B cell (primary cell): ENCODE measurements at regions not wholly inside any gene's neighbourhood (a gene's known extent, or its start where the extent isn't known, plus 50 kb on each side); places are given as distances from the start of the nearest gene placed in this dataset.

ENCODE experiments used
- EZH2 ChIP-seq: IDR thresholded peaks from 2 replicates; pipeline ENCODE4 v1.6.1; 2012; ENCODE audit warnings: borderline replicate concordance, low read depth, mild to moderate bottlenecking, moderate library complexity, low read length; ENCODE audit not compliant: insufficient read depth, poor library complexity, severe bottlenecking
- TF ChIP-seq, protein P1 (sequence below): fragments of 200-600 bp; IDR thresholded peaks from one replicate; pipeline ENCODE4 v1.8.0; 2022; ENCODE audit warnings: antibody characterized with exemption, mild to moderate bottlenecking

DNA sequence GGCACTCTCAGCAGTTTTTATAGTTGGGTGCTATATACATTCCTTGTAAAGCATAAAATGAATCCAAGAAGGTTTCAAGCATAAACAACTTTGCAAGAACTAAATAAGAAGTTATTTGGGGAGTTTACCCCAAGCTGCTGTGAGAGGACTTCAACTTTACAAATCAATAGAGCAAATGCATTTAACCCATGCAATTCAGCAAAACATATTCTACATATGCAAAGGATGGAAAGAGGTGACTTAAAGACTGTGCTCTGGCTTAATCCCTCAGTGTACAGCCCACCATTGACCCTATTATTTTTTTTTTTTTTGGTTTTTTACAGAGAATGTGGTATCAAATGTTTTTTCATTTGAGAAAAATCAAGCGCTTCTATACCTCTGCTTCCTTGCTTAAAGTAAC, 736.5 kb downstream of the CETN3 start:
- TF ChIP-seq, protein P1, sequence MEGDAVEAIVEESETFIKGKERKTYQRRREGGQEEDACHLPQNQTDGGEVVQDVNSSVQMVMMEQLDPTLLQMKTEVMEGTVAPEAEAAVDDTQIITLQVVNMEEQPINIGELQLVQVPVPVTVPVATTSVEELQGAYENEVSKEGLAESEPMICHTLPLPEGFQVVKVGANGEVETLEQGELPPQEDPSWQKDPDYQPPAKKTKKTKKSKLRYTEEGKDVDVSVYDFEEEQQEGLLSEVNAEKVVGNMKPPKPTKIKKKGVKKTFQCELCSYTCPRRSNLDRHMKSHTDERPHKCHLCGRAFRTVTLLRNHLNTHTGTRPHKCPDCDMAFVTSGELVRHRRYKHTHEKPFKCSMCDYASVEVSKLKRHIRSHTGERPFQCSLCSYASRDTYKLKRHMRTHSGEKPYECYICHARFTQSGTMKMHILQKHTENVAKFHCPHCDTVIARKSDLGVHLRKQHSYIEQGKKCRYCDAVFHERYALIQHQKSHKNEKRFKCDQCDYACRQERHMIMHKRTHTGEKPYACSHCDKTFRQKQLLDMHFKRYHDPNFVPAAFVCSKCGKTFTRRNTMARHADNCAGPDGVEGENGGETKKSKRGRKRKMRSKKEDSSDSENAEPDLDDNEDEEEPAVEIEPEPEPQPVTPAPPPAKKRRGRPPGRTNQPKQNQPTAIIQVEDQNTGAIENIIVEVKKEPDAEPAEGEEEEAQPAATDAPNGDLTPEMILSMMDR: no peak
- no peak for TF ChIP-seq EZH2
